ENCODE measurements at regions not wholly inside any gene's neighbourhood (a gene's known extent, or its start where the extent isn't known, plus 50 kb on each side); places are given as distances from the start of the nearest gene placed in this dataset.

DNA sequence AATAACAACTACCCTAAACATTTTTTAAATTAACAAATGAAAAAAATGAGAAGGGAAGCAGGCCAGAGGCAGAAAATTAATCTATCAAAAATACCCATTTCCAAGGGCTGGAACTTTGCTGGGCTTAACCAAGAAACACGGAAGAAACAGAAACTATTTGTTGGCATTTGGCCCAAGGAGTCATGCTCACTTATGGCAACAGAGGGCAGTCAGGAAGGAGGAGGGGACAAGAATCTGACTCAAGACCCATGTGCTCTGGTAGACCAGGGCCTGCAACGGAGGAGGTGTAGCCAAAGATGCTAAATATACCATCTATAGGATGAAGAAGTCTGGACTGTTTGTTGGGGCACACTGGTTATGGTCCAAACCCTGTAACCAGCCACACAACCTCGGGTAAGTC lies 496.7 kb downstream of the COG6 start:
- no peak overlapping the region for H3K4me3 ChIP-seq (ENCODE audit: low read depth, low read length)
- TF ChIP-seq CTCF (IDR thresholded peaks at IDR 0.05; ENCODE audit: insufficient read depth, low read depth, low read length, missing control alignments) = no peak
- DNase-seq (ENCODE audit: low read depth) = no peak

DNA sequence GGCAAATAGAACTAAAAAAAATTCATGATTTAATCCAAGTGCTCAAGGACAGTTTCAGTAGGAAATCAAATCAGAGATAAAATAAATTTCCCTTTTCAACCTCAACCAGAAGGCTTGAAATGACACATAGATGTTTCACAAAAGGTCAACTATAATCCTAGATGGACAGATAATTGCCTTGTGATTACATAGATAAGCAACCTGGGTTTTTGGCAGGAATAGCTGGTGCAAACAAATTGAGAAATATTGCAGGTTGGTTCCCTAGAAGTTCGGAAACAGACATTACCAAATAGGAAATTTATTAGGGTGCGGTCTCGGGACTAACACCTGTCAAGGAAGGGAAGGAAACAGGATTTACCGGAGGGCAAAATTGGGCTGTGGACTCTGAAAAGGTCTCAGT lies 497.5 kb downstream of the COG6 start:
- no peak overlapping the region for H3K4me3 ChIP-seq (ENCODE audit: low read depth, low read length)
- no peak for DNase-seq (ENCODE audit: low read depth)
- TF ChIP-seq CTCF (IDR thresholded peaks at IDR 0.05; ENCODE audit: insufficient read depth, low read depth, low read length, missing control alignments) = no peak

GRCh38 chr13:40153516-40153915 lies 498.1 kb downstream of the COG6 start:
- no peak for TF ChIP-seq CTCF (IDR thresholded peaks at IDR 0.05; ENCODE audit: insufficient read depth, low read depth, low read length, missing control alignments)
- DNase-seq (ENCODE audit: low read depth) = no peak
- H3K4me3 ChIP-seq (ENCODE audit: low read depth, low read length) = no peak overlapping the region

- DNase-seq (ENCODE audit: low read depth) = no peak
- H3K4me3 ChIP-seq (ENCODE audit: low read depth, low read length) = no peak overlapping the region
- TF ChIP-seq CTCF (IDR thresholded peaks at IDR 0.05; ENCODE audit: insufficient read depth, low read depth, low read length, missing control alignments) = no peak
Measured at GRCh38 chr13:40155201-40155600, 499.7 kb downstream of the COG6 start.

- no peak for DNase-seq (ENCODE audit: low read depth)
Measured at GRCh38 chr13:40158218-40158617, 502.8 kb downstream of the COG6 start.

DNA sequence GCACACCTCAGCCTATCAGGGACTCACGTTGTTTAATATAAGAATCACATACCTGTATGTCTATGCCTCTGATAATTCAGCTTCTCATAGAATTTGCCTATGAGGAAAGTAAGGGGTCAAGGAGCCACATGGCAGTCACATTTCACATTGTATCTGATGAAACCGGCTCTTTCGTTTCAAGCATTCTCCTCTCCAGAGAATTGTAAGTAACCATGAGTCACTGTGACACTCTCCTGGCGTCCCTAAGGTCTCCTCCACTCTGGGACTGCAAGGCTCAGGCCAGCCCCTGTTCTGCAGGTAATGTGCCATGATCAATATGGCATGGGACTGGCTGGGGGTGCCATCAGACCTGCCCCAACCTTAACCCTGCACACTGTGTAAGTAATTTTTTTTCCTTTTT lies 503.3 kb downstream of the COG6 start:
- no peak overlapping the region for H3K4me3 ChIP-seq (ENCODE audit: low read depth, low read length)
- TF ChIP-seq CTCF (IDR thresholded peaks at IDR 0.05; ENCODE audit: insufficient read depth, low read depth, low read length, missing control alignments) = no peak
- DNase-seq (ENCODE audit: low read depth) = no peak

More at GRCh38 chr13:40158218-40158617, 502.8 kb downstream of the COG6 start:
- no peak for TF ChIP-seq CTCF (IDR thresholded peaks at IDR 0.05; ENCODE audit: insufficient read depth, low read depth, low read length, missing control alignments)
- no peak overlapping the region for H3K4me3 ChIP-seq (ENCODE audit: low read depth, low read length)

DNA sequence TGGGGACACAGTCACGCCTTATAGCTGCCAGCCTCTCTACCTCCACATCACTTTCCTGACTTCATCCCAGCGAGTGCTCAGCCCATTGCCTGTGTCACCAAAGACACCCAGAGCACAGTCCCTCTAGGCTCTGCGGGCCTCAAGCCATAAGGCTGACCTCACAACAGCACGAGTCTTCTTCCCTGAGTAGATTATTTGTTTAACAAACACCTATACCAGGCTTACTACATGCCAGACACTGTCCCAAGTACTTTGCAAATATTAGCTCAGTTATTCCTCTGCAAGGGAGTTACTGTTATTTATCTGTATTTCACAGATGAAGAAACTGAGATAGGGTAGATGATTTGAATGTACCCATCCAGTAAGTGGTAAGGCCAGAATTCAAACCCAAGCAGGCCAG lies 504.3 kb downstream of the COG6 start:
- H3K4me3 ChIP-seq (ENCODE audit: low read depth, low read length) = no peak overlapping the region
- no peak for TF ChIP-seq CTCF (IDR thresholded peaks at IDR 0.05; ENCODE audit: insufficient read depth, low read depth, low read length, missing control alignments)
- no peak for DNase-seq (ENCODE audit: low read depth)
